Inflammatory macrophage treated with lipopolysaccharide for 1 hour (primary cell): ENCODE measurements at regions not wholly inside any gene's neighbourhood (a gene's known extent, or its start where the extent isn't known, plus 50 kb on each side); places are given as distances from the start of the nearest gene placed in this dataset.

Experiments used
- DNase-seq, 2 donors: peaks; one replicate each; pipeline ENCODE4 v3.0.0-alpha.2; 2020 to 2022

- DNase-seq, result no peak
These were observed 542.1 kb upstream of the IGFBP3 start for GRCh38 chr7:46463170-46463569.

GRCh38 chr7:46461334-46461777 is 540.3 kb upstream of the IGFBP3 start:
- no peak for DNase-seq

- no peak for DNase-seq
These were observed 538.9 kb upstream of the IGFBP3 start for GRCh38 chr7:46459942-46460341.

- no peak for DNase-seq
These were observed 533.7 kb upstream of the IGFBP3 start for GRCh38 chr7:46454816-46455215.

GRCh38 chr7:46452561-46453135 is 531.6 kb upstream of the IGFBP3 start:
- DNase-seq, result no peak

GRCh38 chr7:46451846-46452245 is 530.8 kb upstream of the IGFBP3 start:
- no peak for DNase-seq

GRCh38 chr7:46450886-46451285 is 529.8 kb upstream of the IGFBP3 start:
- DNase-seq, result no peak

GRCh38 chr7:46450425-46450824 is 529.4 kb upstream of the IGFBP3 start:
- no peak for DNase-seq

GRCh38 chr7:46449743-46450142 is 528.7 kb upstream of the IGFBP3 start:
- DNase-seq, result no peak

- DNase-seq, result no peak
These were observed 527.4 kb upstream of the IGFBP3 start for GRCh38 chr7:46448478-46448877.

- DNase-seq, result no peak
These were observed 525.1 kb upstream of the IGFBP3 start for GRCh38 chr7:46446151-46446550.

GRCh38 chr7:46444256-46444655 is 523.2 kb upstream of the IGFBP3 start:
- DNase-seq, result no peak

- no peak for DNase-seq
These were observed 519.1 kb upstream of the IGFBP3 start for GRCh38 chr7:46440186-46440585.

- DNase-seq, result no peak
These were observed 511.6 kb upstream of the IGFBP3 start for GRCh38 chr7:46432708-46433107.

- DNase-seq, result no peak
These were observed 507.2 kb upstream of the IGFBP3 start for GRCh38 chr7:46428295-46428694.

GRCh38 chr7:46424934-46425333 is 503.9 kb upstream of the IGFBP3 start:
- DNase-seq, result no peak

- no peak for DNase-seq
These were observed 500.6 kb upstream of the IGFBP3 start for GRCh38 chr7:46421441-46422230.

GRCh38 chr7:46414946-46415345 is 493.9 kb upstream of the IGFBP3 start:
- no peak for DNase-seq

GRCh38 chr7:46411236-46411635 is 490.2 kb upstream of the IGFBP3 start:
- no peak for DNase-seq

GRCh38 chr7:46407125-46407524 is 486.1 kb upstream of the IGFBP3 start:
- no peak for DNase-seq

GRCh38 chr7:46397591-46397990 is 476.5 kb upstream of the IGFBP3 start:
- no peak for DNase-seq

- no peak for DNase-seq
These were observed 475.4 kb upstream of the IGFBP3 start for GRCh38 chr7:46396481-46396880.

GRCh38 chr7:46393142-46393541 is 472.1 kb upstream of the IGFBP3 start:
- DNase-seq, result no peak
